Transverse colon (tissue), 4 donors: ENCODE measurements at regions not wholly inside any gene's neighbourhood (a gene's known extent, or its start where the extent isn't known, plus 50 kb on each side); places are given as distances from the start of the nearest gene placed in this dataset.
"Not testable (repeated sequence)": the region's sequence is repeated elsewhere in the genome, so short reads cannot be mapped to it uniquely, and the experiment has no call there.

Experiments used
- POLR2AphosphoS5 ChIP-seq, 3 donors: sonication (generic); formaldehyde crosslinking; IDR thresholded peaks; one replicate each; pipeline ENCODE4 v1.6.1; 2016; ENCODE audit warnings: antibody characterized with exemption in 3 of 3
- TF ChIP-seq, protein P1 (sequence below), 5 experiments: fragments of 200-600 bp in 3 of 5; fragments of 450-650 bp in 2 of 5; sonication (generic) in 3 of 5; IDR thresholded peaks; 1 replicate in 2 of 5; 2 replicates in 3 of 5; pipeline ENCODE4 v1.5.1; 2016 to 2017; ENCODE audit warnings: antibody characterized with exemption in 5 of 5, inconsistent platforms in 3 of 5, mild to moderate bottlenecking in 2 of 5, moderate library complexity in 1 of 5

DNA sequence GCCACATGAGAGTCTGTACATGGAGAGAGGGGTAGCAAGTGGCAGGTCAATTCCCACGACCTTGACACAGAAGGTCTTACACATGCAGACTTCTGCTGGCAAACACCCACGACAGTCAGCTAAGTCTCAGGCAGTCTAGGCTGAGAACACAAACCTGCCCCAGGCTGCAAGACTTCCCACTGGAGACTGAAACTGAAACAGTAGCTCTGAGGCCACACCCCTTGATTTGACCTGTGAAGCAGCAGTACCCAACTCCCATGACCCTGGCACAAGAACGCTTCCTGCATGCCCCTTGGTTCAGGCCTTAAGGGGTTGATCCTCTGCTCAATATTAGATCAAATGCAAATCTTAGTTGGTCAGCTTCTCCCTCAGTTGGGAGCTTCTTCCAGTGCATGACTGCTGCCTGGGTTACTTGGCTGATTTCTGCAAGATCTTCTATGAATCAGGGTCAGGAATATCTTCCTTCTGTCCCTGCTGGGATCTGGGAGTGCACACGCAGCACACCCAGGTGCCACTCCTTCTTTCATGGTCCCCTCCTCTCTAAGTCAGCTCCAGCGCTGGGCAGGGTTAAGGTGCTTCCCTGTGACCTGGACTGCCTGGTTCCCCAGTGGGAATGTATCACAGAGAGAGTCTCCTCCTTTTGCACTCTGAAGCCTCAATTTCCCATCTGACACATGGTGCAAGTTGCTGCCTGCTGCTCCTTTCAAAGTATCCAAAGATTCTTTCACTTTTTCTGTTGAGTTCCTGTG is 403.9 kb upstream of the NPAP1 start:
- TF ChIP-seq, protein P1, sequence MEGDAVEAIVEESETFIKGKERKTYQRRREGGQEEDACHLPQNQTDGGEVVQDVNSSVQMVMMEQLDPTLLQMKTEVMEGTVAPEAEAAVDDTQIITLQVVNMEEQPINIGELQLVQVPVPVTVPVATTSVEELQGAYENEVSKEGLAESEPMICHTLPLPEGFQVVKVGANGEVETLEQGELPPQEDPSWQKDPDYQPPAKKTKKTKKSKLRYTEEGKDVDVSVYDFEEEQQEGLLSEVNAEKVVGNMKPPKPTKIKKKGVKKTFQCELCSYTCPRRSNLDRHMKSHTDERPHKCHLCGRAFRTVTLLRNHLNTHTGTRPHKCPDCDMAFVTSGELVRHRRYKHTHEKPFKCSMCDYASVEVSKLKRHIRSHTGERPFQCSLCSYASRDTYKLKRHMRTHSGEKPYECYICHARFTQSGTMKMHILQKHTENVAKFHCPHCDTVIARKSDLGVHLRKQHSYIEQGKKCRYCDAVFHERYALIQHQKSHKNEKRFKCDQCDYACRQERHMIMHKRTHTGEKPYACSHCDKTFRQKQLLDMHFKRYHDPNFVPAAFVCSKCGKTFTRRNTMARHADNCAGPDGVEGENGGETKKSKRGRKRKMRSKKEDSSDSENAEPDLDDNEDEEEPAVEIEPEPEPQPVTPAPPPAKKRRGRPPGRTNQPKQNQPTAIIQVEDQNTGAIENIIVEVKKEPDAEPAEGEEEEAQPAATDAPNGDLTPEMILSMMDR (IDR thresholded peaks at IDR 0.05): not testable (repeated sequence)
- not testable (repeated sequence) for TF ChIP-seq POLR2AphosphoS5 (IDR thresholded peaks at IDR 0.05)
